ENCODE measurements at regions not wholly inside any gene's neighbourhood (a gene's known extent, or its start where the extent isn't known, plus 50 kb on each side); places are given as distances from the start of the nearest gene placed in this dataset.

DNA sequence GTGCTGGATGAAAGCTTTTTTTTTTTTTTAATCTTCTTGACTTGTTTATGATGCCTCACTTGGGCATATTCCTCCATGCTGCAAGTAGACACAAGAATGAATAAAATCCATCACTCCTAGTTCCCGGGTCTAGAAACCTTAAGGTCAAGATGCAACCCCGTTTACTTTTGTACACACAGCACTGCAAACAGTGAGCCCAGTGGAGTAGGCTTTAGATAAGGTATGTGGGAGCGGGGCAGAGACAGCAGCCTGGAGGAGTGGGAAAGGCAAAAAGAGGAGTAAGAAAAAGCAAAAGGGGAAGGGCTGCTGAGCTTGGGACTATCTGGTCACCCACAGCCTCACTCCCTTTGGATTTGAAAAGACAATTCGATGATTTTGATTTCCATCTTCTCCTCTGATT is 429.8 kb upstream of the ARGLU1 start:
- H3K4me3 ChIP-seq (ENCODE audit: control insufficient read depth, low read depth, low read length): no peak overlapping the region
- TF ChIP-seq, protein P1, sequence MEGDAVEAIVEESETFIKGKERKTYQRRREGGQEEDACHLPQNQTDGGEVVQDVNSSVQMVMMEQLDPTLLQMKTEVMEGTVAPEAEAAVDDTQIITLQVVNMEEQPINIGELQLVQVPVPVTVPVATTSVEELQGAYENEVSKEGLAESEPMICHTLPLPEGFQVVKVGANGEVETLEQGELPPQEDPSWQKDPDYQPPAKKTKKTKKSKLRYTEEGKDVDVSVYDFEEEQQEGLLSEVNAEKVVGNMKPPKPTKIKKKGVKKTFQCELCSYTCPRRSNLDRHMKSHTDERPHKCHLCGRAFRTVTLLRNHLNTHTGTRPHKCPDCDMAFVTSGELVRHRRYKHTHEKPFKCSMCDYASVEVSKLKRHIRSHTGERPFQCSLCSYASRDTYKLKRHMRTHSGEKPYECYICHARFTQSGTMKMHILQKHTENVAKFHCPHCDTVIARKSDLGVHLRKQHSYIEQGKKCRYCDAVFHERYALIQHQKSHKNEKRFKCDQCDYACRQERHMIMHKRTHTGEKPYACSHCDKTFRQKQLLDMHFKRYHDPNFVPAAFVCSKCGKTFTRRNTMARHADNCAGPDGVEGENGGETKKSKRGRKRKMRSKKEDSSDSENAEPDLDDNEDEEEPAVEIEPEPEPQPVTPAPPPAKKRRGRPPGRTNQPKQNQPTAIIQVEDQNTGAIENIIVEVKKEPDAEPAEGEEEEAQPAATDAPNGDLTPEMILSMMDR (IDR thresholded peaks at IDR 0.05; ENCODE audit: control insufficient read depth, insufficient read depth, low read depth, low read length, missing control alignments): no peak
- DNase-seq (ENCODE audit: low read depth): no peak

DNA sequence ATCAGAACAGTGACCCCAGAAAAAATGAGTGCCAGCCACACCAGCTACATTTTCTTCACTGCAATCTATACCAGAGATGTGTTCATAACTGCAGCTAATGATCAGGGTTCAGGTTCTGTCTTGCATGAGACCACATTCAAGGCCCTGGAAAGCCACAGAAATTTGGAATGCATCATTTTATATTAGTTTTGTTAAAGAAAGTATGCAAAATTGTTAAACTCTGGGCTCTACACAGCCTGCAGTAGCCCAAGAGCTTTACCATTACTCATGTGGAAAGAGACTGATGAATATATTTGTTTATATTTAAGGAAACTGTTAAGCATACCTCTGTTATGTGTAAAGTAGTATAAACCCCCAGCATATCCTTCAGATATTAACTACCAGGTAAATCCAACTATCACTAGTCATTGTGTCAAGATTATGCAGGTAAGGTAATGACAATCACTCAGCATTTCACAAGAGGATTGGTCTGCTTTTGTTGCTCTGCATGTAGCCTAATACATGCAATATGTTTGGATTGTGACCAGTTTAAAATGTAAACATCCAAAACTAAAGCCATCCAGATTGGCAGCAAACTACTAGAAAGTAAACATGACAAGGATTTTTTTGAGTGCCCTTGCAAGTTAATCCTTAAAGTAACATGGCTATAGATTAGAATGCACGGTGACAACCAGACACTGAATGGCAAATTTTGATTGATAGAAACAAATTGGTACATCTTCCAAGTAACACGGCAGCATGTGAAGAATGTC is 429.1 kb upstream of the ARGLU1 start:
- DNase-seq (ENCODE audit: low read depth): no peak
- no peak overlapping the region for H3K4me3 ChIP-seq (ENCODE audit: control insufficient read depth, low read depth, low read length)
- TF ChIP-seq, protein P1 (IDR thresholded peaks at IDR 0.05; ENCODE audit: control insufficient read depth, insufficient read depth, low read depth, low read length, missing control alignments): no peak

- TF ChIP-seq, protein P1 (IDR thresholded peaks at IDR 0.05; ENCODE audit: control insufficient read depth, insufficient read depth, low read depth, low read length, missing control alignments): no peak
- no peak for DNase-seq (ENCODE audit: low read depth)
- no peak overlapping the region for H3K4me3 ChIP-seq (ENCODE audit: control insufficient read depth, low read depth, low read length)
Measured at GRCh38 chr13:106990594-106990993, 422.7 kb upstream of the ARGLU1 start.

DNA sequence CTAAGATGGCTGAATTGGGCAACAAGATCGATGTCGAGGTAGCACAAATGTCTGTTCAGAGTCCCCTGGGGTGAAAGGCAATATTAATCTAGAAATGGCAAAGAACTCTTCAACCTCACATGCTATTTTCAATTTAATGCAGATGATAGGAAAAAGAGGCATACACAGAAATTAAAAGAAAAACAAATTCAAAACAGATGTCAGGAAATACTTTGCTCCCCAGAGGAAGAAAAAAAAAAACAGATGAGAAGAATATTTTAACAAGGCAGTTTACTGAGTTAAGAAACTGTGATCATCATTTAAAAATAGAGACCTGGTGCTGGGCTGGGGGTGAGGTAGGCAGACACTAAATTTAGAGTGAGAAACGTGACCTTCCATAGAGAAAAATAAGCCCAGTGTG is 421.9 kb upstream of the ARGLU1 start:
- no peak overlapping the region for H3K4me3 ChIP-seq (ENCODE audit: control insufficient read depth, low read depth, low read length)
- DNase-seq (ENCODE audit: low read depth): no peak
- TF ChIP-seq, protein P1 (IDR thresholded peaks at IDR 0.05; ENCODE audit: control insufficient read depth, insufficient read depth, low read depth, low read length, missing control alignments): no peak

- DNase-seq (ENCODE audit: low read depth): no peak
- no peak overlapping the region for H3K4me3 ChIP-seq (ENCODE audit: control insufficient read depth, low read depth, low read length)
- TF ChIP-seq, protein P1 (IDR thresholded peaks at IDR 0.05; ENCODE audit: control insufficient read depth, insufficient read depth, low read depth, low read length, missing control alignments): no peak
Measured at GRCh38 chr13:106987427-106987785, 419.5 kb upstream of the ARGLU1 start.

DNA sequence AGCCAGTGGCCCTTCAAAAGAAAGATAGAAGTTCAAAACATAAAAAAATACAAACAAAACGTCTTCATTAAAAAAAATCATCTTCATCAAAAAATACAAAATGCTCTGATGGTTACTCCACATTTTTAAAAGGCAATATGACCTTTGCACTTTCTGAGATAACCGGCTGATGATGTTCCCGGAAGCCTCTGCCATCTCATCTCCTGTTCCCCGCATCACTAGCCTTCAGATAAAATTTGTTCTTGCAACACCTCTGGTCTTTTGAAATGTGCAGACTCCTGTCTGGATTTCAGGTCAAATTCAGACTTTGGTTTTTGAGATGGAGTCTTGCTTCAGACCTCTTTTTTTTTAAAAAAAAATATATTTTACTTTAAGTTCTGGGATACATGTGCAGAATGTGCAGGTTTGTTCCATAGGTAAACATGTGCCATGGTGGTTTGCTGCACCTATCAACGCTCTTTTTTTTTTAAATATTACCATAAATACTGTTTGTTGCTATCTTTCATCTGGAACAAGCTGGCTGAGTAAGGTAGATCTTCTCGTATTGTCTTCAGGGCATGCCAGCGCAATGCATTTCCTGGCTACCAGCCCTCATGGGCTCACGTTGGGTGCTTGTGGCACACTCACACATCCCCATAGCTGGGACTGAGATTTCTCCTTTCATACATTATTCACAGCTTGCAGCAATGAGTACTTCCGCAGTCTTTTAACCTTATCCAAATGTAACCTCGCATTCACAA is 418.9 kb upstream of the ARGLU1 start:
- TF ChIP-seq, protein P1 (IDR thresholded peaks at IDR 0.05; ENCODE audit: control insufficient read depth, insufficient read depth, low read depth, low read length, missing control alignments): no peak
- no peak for DNase-seq (ENCODE audit: low read depth)
- H3K4me3 ChIP-seq (ENCODE audit: control insufficient read depth, low read depth, low read length): no peak overlapping the region
